HepG2 (cell line): ENCODE measurements at regions not wholly inside any gene's neighbourhood (a gene's known extent, or its start where the extent isn't known, plus 50 kb on each side); places are given as distances from the start of the nearest gene placed in this dataset.

Experiments used
- ATAC-seq: fragments of 200-7000 bp; cut with Tn5 transposase; 3 replicates; pipeline ENCODE4 v1.9.1; 2020; ENCODE audit warnings: mild to moderate bottlenecking, moderate library complexity
- BruUV-seq: library from RNA; stranded (reverse); fragments of 400-500 nt; replicated peaks from 2 replicates; lab custom pipeline; 2021; lab: Mats Ljungman, UMichigan
- CTCF ChIA-PET: fragments of 300-600 bp; formaldehyde crosslinking; extraction: SDS; loops from one replicate; lab custom pipeline; 2021; ENCODE audit warnings: low total read pairs, inconsistent platforms, low intra/inter-chr PET ratio; lab: Yijun Ruan, JAX
- POLR2A ChIA-PET: fragments of 350-600 bp; sonication (Branson Sonifier 250); formaldehyde crosslinking; loops from one replicate; lab custom pipeline; 2020; ENCODE audit warnings: antibody characterized with exemption, inconsistent platforms; lab: Yijun Ruan, JAX
- DNase-seq: peaks from one replicate; pipeline ENCODE4 v3.0.0-alpha.2; 2015; ENCODE audit warnings: low spot score
- FAIRE-seq: peaks from 3 replicates; lab custom pipeline; 2011; peaks lifted over from hg19 to GRCh38; lab: Jason Lieb, UNC
- H2AFZ ChIP-seq: one replicate; pipeline ENCODE4 v1.6.1; 2011; ENCODE audit warnings: low read length, inconsistent platforms
- H3K27ac ChIP-seq: fragments of 300-600 bp; 3 replicates; pipeline ENCODE4 v1.8.0; 2011; ENCODE audit warnings: mixed run types, mild to moderate bottlenecking, mixed read lengths, low read length, inconsistent platforms; ENCODE audit not compliant: insufficient read depth; ENCODE audit errors: extremely low read length
- H3K27me3 ChIP-seq, 2 experiments: fragments of 200-600 bp in 1 of 2; 2 replicates in 1 of 2; 3 replicates in 1 of 2; pipeline versions ENCODE4 v1.6.0 to v1.8.0; 2011; ENCODE audit warnings: low read length in 2 of 2, mild to moderate bottlenecking in 2 of 2, moderate library complexity in 2 of 2, inconsistent platforms in 1 of 2; ENCODE audit not compliant: insufficient read depth in 2 of 2, control insufficient read depth in 1 of 2
- H3K36me3 ChIP-seq, 2 experiments: fragments of 200-600 bp in 1 of 2; replicated peaks in 1 of 2; 2 replicates in 1 of 2; 3 replicates in 1 of 2; pipeline versions ENCODE4 v1.5.1 to v1.8.0; 2011; ENCODE audit warnings: low read length in 2 of 2, inconsistent platforms in 1 of 2; ENCODE audit not compliant: insufficient read depth in 2 of 2, control insufficient read depth in 1 of 2
- H3K4me1 ChIP-seq: 2 replicates; pipeline ENCODE4 v1.5.1; 2012; ENCODE audit warnings: low read length, inconsistent platforms; ENCODE audit not compliant: insufficient read depth
- H3K4me2 ChIP-seq: 2 replicates; pipeline ENCODE4 v1.6.0; 2011; ENCODE audit warnings: low read depth, low read length, inconsistent platforms
- H3K4me3 ChIP-seq, 3 experiments: fragments of 200-600 bp in 1 of 3; sonication (generic), shearing (Covaris generic) in 1 of 3; replicated peaks in 1 of 3; 2 replicates each; pipeline ENCODE4 v1.5.1; 2011 to 2016; ENCODE audit warnings: low read length in 3 of 3, inconsistent platforms in 2 of 3, low read depth in 2 of 3, mild to moderate bottlenecking in 2 of 3, control low read depth in 1 of 3, mixed read lengths in 1 of 3; ENCODE audit not compliant: insufficient read depth in 1 of 3
- H3K79me2 ChIP-seq: one replicate; pipeline ENCODE4 v1.6.1; 2011; ENCODE audit warnings: low read length, inconsistent platforms; ENCODE audit not compliant: insufficient read depth
- H3K9ac ChIP-seq: 2 replicates; pipeline ENCODE4 v1.6.0; 2011; ENCODE audit warnings: mild to moderate bottlenecking, low read depth, low read length, inconsistent platforms; ENCODE audit not compliant: insufficient read depth
- H3K9me3 ChIP-seq: 2 replicates; pipeline ENCODE4 v1.5.1; 2012; ENCODE audit warnings: mild to moderate bottlenecking, low read length
- H4K20me1 ChIP-seq: 2 replicates; pipeline ENCODE4 v1.6.0; 2011; ENCODE audit warnings: inconsistent platforms, mild to moderate bottlenecking, low read length, moderate library complexity; ENCODE audit not compliant: insufficient read depth
- ETV6 ChIP-seq: sonication (generic); formaldehyde crosslinking; conservative IDR thresholded peaks from 2 replicates; pipeline ENCODE4 v1.4.0; 2020; ENCODE audit warnings: missing genetic modification reagents
- GLMP ChIP-seq: sonication (generic); formaldehyde crosslinking; IDR thresholded peaks from 2 replicates; pipeline ENCODE4 v1.9.0; 2021; ENCODE audit warnings: missing genetic modification reagents, mild to moderate bottlenecking, borderline replicate concordance
- HDAC2 ChIP-seq: sonication (generic); formaldehyde crosslinking; IDR thresholded peaks from 2 replicates; pipeline ENCODE4 v1.4.0; 2020; ENCODE audit warnings: missing genetic modification reagents
- LRRFIP1 ChIP-seq: sonication (generic); formaldehyde crosslinking; conservative IDR thresholded peaks from 2 replicates; pipeline ENCODE4 v1.4.0; 2020; ENCODE audit warnings: missing genetic modification reagents
- STAT6 ChIP-seq: sonication (generic); formaldehyde crosslinking; IDR thresholded peaks from 2 replicates; pipeline ENCODE4 v1.4.0; 2020; ENCODE audit warnings: missing genetic modification reagents, mild to moderate bottlenecking, borderline replicate concordance
- TOPORS ChIP-seq: sonication (generic); formaldehyde crosslinking; IDR thresholded peaks from 2 replicates; pipeline ENCODE4 v1.8.0; 2023; ENCODE audit warnings: mild to moderate bottlenecking, missing genetic modification reagents
- ZNF121 ChIP-seq: sonication (generic); formaldehyde crosslinking; IDR thresholded peaks from 2 replicates; pipeline ENCODE4 v1.5.0; 2020; ENCODE audit warnings: mild to moderate bottlenecking, missing genetic modification reagents
- ZNF264 ChIP-seq: sonication (generic); formaldehyde crosslinking; IDR thresholded peaks from 2 replicates; pipeline ENCODE4 v1.4.0; 2020; ENCODE audit warnings: missing genetic modification reagents
- ZNF441 ChIP-seq: sonication (generic); formaldehyde crosslinking; IDR thresholded peaks from 2 replicates; pipeline ENCODE4 v1.7.0; 2021; ENCODE audit warnings: missing genetic modification reagents, borderline replicate concordance
- ZNF547 ChIP-seq: sonication (generic); formaldehyde crosslinking; IDR thresholded peaks from 2 replicates; pipeline ENCODE4 v1.5.1; 2020; ENCODE audit warnings: mild to moderate bottlenecking, missing genetic modification reagents
- ZNF879 ChIP-seq: sonication (generic); formaldehyde crosslinking; IDR thresholded peaks from 2 replicates; pipeline ENCODE4 v1.8.1; 2023; ENCODE audit warnings: missing genetic modification reagents
- WGBS: methylation state at CpG from one replicate; pipeline ENCODE4 v1.1.6; 2017; ENCODE audit warnings: low lambda C conversion rate; 5-methylcytosine and 5-hydroxymethylcytosine counted together
- in situ Hi-C: cut with HindIII; loops from 2 replicates; pipeline ENCODE4 v1.10.0; 2017; ENCODE audit warnings: low pct_unique_long_range_greater_than_20kb; ENCODE audit not compliant: extremely low pct_ligation_motif_present
- intact Hi-C: fragments of 100-400 bp; cut with micrococcal nuclease; formaldehyde crosslinking; loops from one replicate; pipeline ENCODE4 v1.10.0; 2022; ENCODE audit not compliant: unreplicated experiment
- TF ChIP-seq, protein P1 (sequence below): IDR thresholded peaks from 2 replicates; pipeline ENCODE4 v1.6.1; 2012; ENCODE audit warnings: low read depth, low read length, improper control_type of control experiment
- TF ChIP-seq, protein P2 (sequence below): sonication (generic); formaldehyde crosslinking; IDR thresholded peaks from 2 replicates; pipeline ENCODE4 v1.9.0; 2022; ENCODE audit warnings: low read depth, missing genetic modification reagents

DNA sequence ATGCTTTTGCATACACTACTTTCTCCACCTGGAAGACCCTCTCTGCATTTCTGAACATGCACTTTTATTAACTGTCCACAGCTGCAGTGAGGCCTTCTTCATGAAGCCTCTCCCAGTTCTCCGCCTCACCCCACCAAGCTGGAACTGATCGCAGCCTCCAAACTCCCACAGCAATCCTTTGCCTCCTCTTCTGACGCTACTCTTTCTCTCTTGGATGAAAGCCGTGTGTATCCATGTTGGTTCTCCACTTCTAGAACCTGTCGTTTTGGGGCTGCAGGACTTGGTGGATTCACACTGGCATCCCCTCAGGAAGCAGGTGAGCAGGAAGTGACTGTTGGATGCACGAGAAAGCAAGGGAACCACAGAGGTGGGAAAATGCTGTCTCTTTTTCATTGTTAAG is 288.6 kb downstream of the MYCN start (continued):
- no peak for TF ChIP-seq LRRFIP1 (CRISPR knock-in tag)
- no peak for TF ChIP-seq STAT6 (CRISPR knock-in tag)
- no peak for TF ChIP-seq ETV6 (CRISPR knock-in tag)

GRCh38 chr2:16228471-16228870 is 288.1 kb downstream of the MYCN start:
- CTCF ChIA-PET, result no interaction called here
- intact Hi-C loops (no loop called here), in situ Hi-C loops (no loop called here)
- Histone ChIP-seq H3K9ac (no peak overlapping the region), H3K27me3 (peaks cover 0 to 3% of the 10 kb centered on the region in 2 experiments; a peak in 1 of 5 replicates), H3K9me3 (no peaks in the 10 kb centered on the region), H3K4me2 (no peak overlapping the region), H3K27ac (no peak overlapping the region), H2AFZ (no peak overlapping the region), H3K36me3 (no peaks in the 10 kb centered on the region)
- BruUV-seq, result no TSS peak
- ATAC-seq, result no peak
- TF ChIP-seq, protein P1, sequence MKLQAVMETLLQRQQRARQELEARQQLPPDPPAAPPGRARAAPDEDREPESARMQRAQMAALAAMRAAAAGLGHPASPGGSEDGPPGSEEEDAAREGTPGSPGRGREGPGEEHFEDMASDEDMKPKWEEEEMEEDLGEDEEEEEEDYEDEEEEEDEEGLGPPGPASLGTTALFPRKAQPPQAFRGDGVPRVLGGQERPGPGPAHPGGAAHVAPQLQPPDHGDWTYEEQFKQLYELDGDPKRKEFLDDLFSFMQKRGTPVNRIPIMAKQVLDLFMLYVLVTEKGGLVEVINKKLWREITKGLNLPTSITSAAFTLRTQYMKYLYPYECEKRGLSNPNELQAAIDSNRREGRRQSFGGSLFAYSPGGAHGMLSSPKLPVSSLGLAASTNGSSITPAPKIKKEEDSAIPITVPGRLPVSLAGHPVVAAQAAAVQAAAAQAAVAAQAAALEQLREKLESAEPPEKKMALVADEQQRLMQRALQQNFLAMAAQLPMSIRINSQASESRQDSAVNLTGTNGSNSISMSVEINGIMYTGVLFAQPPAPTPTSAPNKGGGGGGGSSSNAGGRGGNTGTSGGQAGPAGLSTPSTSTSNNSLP, result no peak
- TF ChIP-seq GLMP (no peak), TOPORS (no peak), ZNF441 (CRISPR knock-in tag) (no peak), ZNF264 (CRISPR knock-in tag) (no peak), ZNF547 (no peak), HDAC2 (CRISPR knock-in tag) (no peak), ZNF121 (CRISPR knock-in tag) (no peak), ZNF879 (CRISPR knock-in tag) (no peak)
- TF ChIP-seq, protein P2, sequence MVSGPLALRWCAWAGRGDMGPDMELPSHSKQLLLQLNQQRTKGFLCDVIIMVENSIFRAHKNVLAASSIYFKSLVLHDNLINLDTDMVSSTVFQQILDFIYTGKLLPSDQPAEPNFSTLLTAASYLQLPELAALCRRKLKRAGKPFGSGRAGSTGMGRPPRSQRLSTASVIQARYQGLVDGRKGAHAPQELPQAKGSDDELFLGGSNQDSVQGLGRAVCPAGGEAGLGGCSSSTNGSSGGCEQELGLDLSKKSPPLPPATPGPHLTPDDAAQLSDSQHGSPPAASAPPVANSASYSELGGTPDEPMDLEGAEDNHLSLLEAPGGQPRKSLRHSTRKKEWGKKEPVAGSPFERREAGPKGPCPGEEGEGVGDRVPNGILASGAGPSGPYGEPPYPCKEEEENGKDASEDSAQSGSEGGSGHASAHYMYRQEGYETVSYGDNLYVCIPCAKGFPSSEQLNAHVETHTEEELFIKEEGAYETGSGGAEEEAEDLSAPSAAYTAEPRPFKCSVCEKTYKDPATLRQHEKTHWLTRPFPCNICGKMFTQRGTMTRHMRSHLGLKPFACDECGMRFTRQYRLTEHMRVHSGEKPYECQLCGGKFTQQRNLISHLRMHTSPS, result no peak
- TF ChIP-seq, all 625 proteins: peak for 0
- Histone ChIP-seq H3K4me3 (no peak overlapping the region), H3K4me1 (no peaks in the 10 kb centered on the region), H3K79me2 (no peaks in the 10 kb centered on the region), H4K20me1 (no peaks in the 10 kb centered on the region)
- 39% methylated on average over 7 of the region's 7 CpGs for WGBS
- DNase-seq (no peak), FAIRE-seq (no peak)
- POLR2A ChIA-PET, result no interaction called here
